Tibial nerve (tissue), 4 donors: ENCODE measurements at regions not wholly inside any gene's neighbourhood (a gene's known extent, or its start where the extent isn't known, plus 50 kb on each side); places are given as distances from the start of the nearest gene placed in this dataset.

ENCODE experiments used
- DNase-seq, 2 donors: peaks; one replicate each; pipeline ENCODE4 v3.0.0-alpha.2; 2019; ENCODE audit warnings: low spot score in 2 of 2
- H3K27ac ChIP-seq, 4 donors: fragments of 200-600 bp; sonication (generic) in 3 of 4; one replicate each; pipeline ENCODE4 v1.5.1; 2017 to 2019; ENCODE audit warnings: mild to moderate bottlenecking in 1 of 4
- H3K27me3 ChIP-seq, 2 donors: fragments of 200-600 bp; sonication (generic) in 1 of 2; one replicate each; pipeline versions ENCODE4 v1.5.1 to v1.6.0; 2017 to 2019
- H3K36me3 ChIP-seq, 3 donors: fragments of 200-600 bp; sonication (generic); one replicate each; pipeline ENCODE4 v1.5.1; 2018 to 2019
- H3K4me1 ChIP-seq, 4 donors: fragments of 200-600 bp; sonication (generic) in 3 of 4; one replicate each; pipeline ENCODE4 v1.5.1; 2017 to 2019
- H3K4me3 ChIP-seq, 4 donors: fragments of 200-600 bp; sonication (generic) in 3 of 4; one replicate each; pipeline ENCODE4 v1.5.1; 2017 to 2019; ENCODE audit warnings: mild to moderate bottlenecking in 1 of 4, moderate library complexity in 1 of 4
- H3K9me3 ChIP-seq, 4 donors: fragments of 200-600 bp; sonication (generic) in 3 of 4; one replicate each; pipeline ENCODE4 v1.5.1; 2017 to 2019
- EP300 ChIP-seq, 2 donors: sonication (generic); formaldehyde crosslinking; IDR thresholded peaks; one replicate each; pipeline ENCODE4 v1.6.1; 2017; ENCODE audit warnings: antibody characterized with exemption in 2 of 2, mild to moderate bottlenecking in 1 of 2
- POLR2A ChIP-seq, 2 donors: fragments of 450-650 bp; IDR thresholded peaks; one replicate each; pipeline ENCODE4 v1.6.1; 2017; ENCODE audit warnings: antibody characterized with exemption in 2 of 2, mild to moderate bottlenecking in 2 of 2, moderate library complexity in 2 of 2
- WGBS, 2 donors: methylation state at CpG; one replicate each; pipeline ENCODE4 v1.1.5; 2018; 5-methylcytosine and 5-hydroxymethylcytosine counted together
- TF ChIP-seq, protein P1 (sequence below), 5 experiments: fragments of 200-600 bp in 3 of 5; fragments of 450-650 bp in 2 of 5; sonication (generic) in 3 of 5; IDR thresholded peaks; one replicate each; pipeline ENCODE4 v1.5.1; 2016 to 2019; ENCODE audit warnings: antibody characterized with exemption in 5 of 5, mild to moderate bottlenecking in 3 of 5, moderate library complexity in 2 of 5

DNA sequence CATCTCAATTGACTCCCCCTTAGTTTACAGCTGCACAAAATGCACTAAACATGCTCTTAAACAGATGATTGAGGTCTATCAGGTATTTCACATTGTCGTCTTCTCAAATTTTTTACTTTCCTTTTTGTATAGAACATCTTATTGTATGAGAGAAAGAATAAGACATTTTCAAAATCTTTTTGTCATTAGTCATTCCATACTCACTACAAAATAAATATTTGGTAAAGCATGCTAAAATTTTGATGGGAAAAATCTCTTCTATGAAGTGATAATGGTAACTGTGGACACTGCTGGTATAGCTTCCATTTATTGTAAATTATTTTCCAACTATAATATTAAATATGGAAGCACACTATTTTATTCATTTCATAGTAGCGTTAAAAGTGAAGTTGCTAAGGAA, 185.6 kb upstream of the FSTL5 start:
- no peak overlapping the region for H3K27ac ChIP-seq
- TF ChIP-seq, protein P1, sequence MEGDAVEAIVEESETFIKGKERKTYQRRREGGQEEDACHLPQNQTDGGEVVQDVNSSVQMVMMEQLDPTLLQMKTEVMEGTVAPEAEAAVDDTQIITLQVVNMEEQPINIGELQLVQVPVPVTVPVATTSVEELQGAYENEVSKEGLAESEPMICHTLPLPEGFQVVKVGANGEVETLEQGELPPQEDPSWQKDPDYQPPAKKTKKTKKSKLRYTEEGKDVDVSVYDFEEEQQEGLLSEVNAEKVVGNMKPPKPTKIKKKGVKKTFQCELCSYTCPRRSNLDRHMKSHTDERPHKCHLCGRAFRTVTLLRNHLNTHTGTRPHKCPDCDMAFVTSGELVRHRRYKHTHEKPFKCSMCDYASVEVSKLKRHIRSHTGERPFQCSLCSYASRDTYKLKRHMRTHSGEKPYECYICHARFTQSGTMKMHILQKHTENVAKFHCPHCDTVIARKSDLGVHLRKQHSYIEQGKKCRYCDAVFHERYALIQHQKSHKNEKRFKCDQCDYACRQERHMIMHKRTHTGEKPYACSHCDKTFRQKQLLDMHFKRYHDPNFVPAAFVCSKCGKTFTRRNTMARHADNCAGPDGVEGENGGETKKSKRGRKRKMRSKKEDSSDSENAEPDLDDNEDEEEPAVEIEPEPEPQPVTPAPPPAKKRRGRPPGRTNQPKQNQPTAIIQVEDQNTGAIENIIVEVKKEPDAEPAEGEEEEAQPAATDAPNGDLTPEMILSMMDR (IDR thresholded peaks at IDR 0.05), result no peak
- TF ChIP-seq EP300 (IDR thresholded peaks at IDR 0.05) (no peak), POLR2A (IDR thresholded peaks at IDR 0.05) (no peak)
- H3K9me3 ChIP-seq, result no peaks in the 10 kb centered on the region
- no peak for DNase-seq
- H3K4me3 ChIP-seq, result no peak overlapping the region
- H3K36me3 ChIP-seq, result no peaks in the 10 kb centered on the region
- H3K4me1 ChIP-seq, result no peaks in the 10 kb centered on the region
- no peaks in the 10 kb centered on the region for H3K27me3 ChIP-seq
- 81 to 93% methylated on average over 2 of the region's 2 CpGs for WGBS, 2 donors

GRCh38 chr4:162347842-162348213, 184.0 kb upstream of the FSTL5 start:
- H3K4me3 ChIP-seq, result no peak overlapping the region
- no peak for TF ChIP-seq EP300 (IDR thresholded peaks at IDR 0.05)
- 35 to 45% methylated on average over 3 of the region's 3 CpGs for WGBS, 2 donors

DNA sequence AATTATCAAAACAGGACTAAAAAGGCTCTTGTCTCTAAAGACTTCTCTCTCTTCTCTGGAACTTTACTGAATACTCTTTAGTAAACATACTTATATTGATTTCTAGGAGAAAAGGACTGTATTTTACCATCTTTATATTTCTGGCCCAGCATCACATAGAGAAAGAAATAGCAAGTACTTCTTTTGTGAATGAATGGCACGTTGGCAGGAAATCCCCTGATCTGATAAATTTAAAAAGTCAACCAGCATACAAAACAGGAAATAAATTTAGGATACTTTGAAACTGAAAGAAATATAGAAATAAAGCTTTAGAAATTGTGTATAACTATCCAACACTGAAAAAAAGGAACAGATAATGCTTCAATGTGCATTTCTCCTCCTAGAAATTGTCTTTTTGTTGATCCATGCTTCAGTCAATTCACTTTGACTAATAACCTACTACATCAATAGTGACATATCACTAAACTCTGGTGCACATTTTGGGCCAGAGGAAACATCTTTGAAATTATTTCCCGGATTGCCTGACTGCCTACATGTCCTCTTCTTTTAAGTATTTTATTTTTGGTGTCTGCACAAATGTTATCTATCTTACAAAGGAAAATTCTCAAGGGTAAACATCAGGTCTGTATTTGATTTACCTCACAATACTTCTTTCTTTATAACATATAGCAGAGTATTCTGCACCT, 183.5 kb upstream of the FSTL5 start:
- no peak for DNase-seq
- Histone ChIP-seq H3K27ac (no peak overlapping the region), H3K36me3 (no peaks in the 10 kb centered on the region), H3K4me1 (no peaks in the 10 kb centered on the region), H3K9me3 (no peaks in the 10 kb centered on the region), H3K27me3 (no peaks in the 10 kb centered on the region), H3K4me3 (no peak overlapping the region)
- WGBS, 2 donors, result 29 to 34% methylated on average over 2 of the region's 2 CpGs
- no peak for TF ChIP-seq POLR2A (IDR thresholded peaks at IDR 0.05)
- TF ChIP-seq, protein P1 (IDR thresholded peaks at IDR 0.05), result no peak
- TF ChIP-seq EP300 (IDR thresholded peaks at IDR 0.05), result no peak

More at GRCh38 chr4:162347842-162348213, 184.0 kb upstream of the FSTL5 start:
- H3K27me3 ChIP-seq, result no peaks in the 10 kb centered on the region
- H3K4me1 ChIP-seq, result no peaks in the 10 kb centered on the region
- no peaks in the 10 kb centered on the region for H3K9me3 ChIP-seq
- no peak for DNase-seq
- H3K27ac ChIP-seq, result no peak overlapping the region
- no peaks in the 10 kb centered on the region for H3K36me3 ChIP-seq

DNA sequence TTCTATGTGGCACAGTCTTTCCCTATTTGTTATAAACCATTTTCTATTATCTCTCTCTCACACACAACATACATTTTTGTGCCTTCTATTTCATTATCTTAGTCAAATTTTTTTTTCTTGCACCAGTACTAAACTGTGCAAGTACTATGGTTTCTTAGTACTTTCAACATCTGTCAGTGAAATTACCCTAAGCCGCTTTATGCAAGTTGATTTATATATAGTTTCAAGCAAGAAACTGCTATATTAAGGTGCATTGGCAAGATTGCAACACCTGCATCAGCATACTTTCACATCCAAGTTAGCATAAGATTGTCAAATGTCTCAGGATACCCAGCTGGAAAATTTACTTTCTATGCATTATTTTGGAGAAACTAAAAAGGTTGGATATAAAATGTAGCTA, 180.2 kb upstream of the FSTL5 start:
- Histone ChIP-seq H3K4me3 (no peak overlapping the region), H3K27ac (no peak overlapping the region), H3K27me3 (no peaks in the 10 kb centered on the region), H3K9me3 (no peaks in the 10 kb centered on the region), H3K36me3 (no peaks in the 10 kb centered on the region), H3K4me1 (no peaks in the 10 kb centered on the region)
- DNase-seq, result no peak
- TF ChIP-seq, protein P1 (IDR thresholded peaks at IDR 0.05), result no peak
- TF ChIP-seq EP300 (IDR thresholded peaks at IDR 0.05) (no peak), POLR2A (IDR thresholded peaks at IDR 0.05) (no peak)
- 0 to 40% methylated on average over 1 of the region's 1 CpG for WGBS, 2 donors

- Histone ChIP-seq H3K27ac (no peak overlapping the region), H3K36me3 (no peaks in the 10 kb centered on the region), H3K9me3 (no peaks in the 10 kb centered on the region), H3K27me3 (no peaks in the 10 kb centered on the region), H3K4me1 (no peaks in the 10 kb centered on the region), H3K4me3 (no peak overlapping the region)
- no peak for TF ChIP-seq POLR2A (IDR thresholded peaks at IDR 0.05)
- no peak for TF ChIP-seq EP300 (IDR thresholded peaks at IDR 0.05)
- TF ChIP-seq, protein P1 (IDR thresholded peaks at IDR 0.05), result no peak
- 44 to 67% methylated on average over 2 of the region's 2 CpGs for WGBS, 2 donors
- DNase-seq, result no peak
These were observed 177.7 kb upstream of the FSTL5 start for GRCh38 chr4:162341533-162341932.

- Histone ChIP-seq H3K4me3 (no peak overlapping the region), H3K9me3 (no peaks in the 10 kb centered on the region), H3K27me3 (no peaks in the 10 kb centered on the region), H3K27ac (no peak overlapping the region), H3K4me1 (no peaks in the 10 kb centered on the region), H3K36me3 (no peaks in the 10 kb centered on the region)
- TF ChIP-seq EP300 (IDR thresholded peaks at IDR 0.05) (no peak), POLR2A (IDR thresholded peaks at IDR 0.05) (no peak)
- TF ChIP-seq, protein P1 (IDR thresholded peaks at IDR 0.05), result no peak
- DNase-seq, result no peak
- WGBS, 2 donors, result 94 to 95% methylated on average over 3 of the region's 3 CpGs
These were observed 160.1 kb upstream of the FSTL5 start for GRCh38 chr4:162323919-162324318.
